ENCODE measurements at regions not wholly inside any gene's neighbourhood (a gene's known extent, or its start where the extent isn't known, plus 50 kb on each side); places are given as distances from the start of the nearest gene placed in this dataset.

DNA sequence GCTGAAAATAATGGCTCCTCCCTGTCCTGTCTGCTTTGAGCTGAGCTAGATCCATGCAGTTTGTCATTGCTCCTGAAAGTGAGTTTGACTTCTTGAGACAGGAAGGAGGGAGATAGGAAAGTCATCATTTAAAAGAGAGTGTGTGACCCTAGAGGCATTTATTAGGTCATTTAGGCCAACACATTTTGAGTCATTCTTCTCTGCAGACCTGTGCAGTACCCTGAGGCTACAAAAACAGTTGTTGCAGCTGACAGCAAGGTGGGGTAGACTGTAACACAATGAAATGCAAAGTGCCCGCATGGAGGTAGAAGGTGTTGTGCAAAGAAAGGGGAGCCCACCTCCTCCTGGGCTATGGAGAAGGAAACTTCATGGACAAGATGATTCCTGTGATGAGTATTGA, 102.8 kb upstream of the PFN2 start:
- TF ChIP-seq EZH2phosphoT487 (IDR thresholded peaks at IDR 0.05; ENCODE audit: low read depth, severe bottlenecking, unreplicated experiment) = no peak
- TF ChIP-seq, protein P1, sequence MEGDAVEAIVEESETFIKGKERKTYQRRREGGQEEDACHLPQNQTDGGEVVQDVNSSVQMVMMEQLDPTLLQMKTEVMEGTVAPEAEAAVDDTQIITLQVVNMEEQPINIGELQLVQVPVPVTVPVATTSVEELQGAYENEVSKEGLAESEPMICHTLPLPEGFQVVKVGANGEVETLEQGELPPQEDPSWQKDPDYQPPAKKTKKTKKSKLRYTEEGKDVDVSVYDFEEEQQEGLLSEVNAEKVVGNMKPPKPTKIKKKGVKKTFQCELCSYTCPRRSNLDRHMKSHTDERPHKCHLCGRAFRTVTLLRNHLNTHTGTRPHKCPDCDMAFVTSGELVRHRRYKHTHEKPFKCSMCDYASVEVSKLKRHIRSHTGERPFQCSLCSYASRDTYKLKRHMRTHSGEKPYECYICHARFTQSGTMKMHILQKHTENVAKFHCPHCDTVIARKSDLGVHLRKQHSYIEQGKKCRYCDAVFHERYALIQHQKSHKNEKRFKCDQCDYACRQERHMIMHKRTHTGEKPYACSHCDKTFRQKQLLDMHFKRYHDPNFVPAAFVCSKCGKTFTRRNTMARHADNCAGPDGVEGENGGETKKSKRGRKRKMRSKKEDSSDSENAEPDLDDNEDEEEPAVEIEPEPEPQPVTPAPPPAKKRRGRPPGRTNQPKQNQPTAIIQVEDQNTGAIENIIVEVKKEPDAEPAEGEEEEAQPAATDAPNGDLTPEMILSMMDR (IDR thresholded peaks at IDR 0.05; ENCODE audit: poor library complexity) = no peak
- TF ChIP-seq EZH2 (IDR thresholded peaks at IDR 0.05; ENCODE audit: borderline replicate concordance) = no peak

Measured in hepatocyte (in vitro differentiated cells).